Fibroblast of mammary gland (primary cell): ENCODE measurements at regions not wholly inside any gene's neighbourhood (a gene's known extent, or its start where the extent isn't known, plus 50 kb on each side); places are given as distances from the start of the nearest gene placed in this dataset.
"Not testable (repeated sequence)": the region's sequence is repeated elsewhere in the genome, so short reads cannot be mapped to it uniquely, and the experiment has no call there.

Source experiments
- DNase-seq: peaks from one replicate; pipeline ENCODE4 v3.0.0-alpha.2; 2010; ENCODE audit warnings: low read depth
- H3K4me3 ChIP-seq: 2 replicates; pipeline ENCODE4 v1.5.1; 2011; ENCODE audit warnings: low read depth, mild to moderate bottlenecking, low read length, moderate library complexity; ENCODE audit not compliant: control insufficient read depth
- CTCF ChIP-seq: conservative IDR thresholded peaks from 2 replicates; pipeline ENCODE4 v1.5.1; 2011; ENCODE audit warnings: low read depth, low read length, inconsistent platforms; ENCODE audit not compliant: control insufficient read depth, insufficient read depth

DNA sequence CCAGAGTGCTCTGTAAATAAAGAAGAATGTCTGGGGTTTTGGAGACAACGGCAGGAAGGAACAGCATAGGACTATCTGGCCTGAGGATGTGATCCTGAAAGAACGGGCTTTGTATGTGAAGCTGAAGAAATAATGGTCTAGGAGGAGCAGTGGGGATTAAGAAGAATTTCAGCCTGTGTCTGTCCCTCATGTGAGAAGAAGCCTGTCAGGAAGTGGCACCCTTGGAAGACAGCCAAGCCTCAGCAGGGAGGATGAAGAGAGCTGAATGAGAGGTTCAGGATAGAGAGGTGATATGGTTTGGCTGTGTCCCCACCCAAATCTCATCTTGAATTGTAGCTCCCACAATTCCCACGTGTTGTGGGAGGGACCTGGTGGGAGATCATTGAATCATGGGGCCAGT lies 56.9 kb upstream of the TCL1A start:
- TF ChIP-seq CTCF, result no peak
- H3K4me3 ChIP-seq, result no peak overlapping the region
- no peak for DNase-seq

DNA sequence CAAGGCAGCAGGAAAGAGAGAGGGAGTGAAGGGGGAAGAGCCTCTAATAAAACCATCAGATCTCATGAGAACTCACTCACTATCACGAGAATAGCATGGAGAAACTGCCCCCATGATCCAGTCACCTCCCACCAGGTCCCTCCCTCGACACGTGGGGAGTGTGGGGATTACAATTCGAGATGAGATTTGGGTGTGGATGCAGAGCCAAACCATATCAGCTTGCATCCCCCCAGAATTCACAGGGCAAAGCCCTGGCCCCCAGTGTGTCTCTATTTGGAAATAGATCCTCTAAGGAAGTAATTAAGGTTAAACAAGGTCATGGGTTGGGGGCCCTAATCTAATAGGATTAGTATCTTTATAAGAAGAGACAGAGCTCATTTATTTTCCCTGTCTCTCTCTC lies 56.1 kb upstream of the TCL1A start:
- no peak for DNase-seq
- no peak overlapping the region for H3K4me3 ChIP-seq
- no peak for TF ChIP-seq CTCF

GRCh38 chr14:95769431-95769830 lies 55.5 kb upstream of the TCL1A start:
- not testable (repeated sequence) for H3K4me3 ChIP-seq, DNase-seq

GRCh38 chr14:95765051-95765450 lies 51.1 kb upstream of the TCL1A start:
- DNase-seq, result no peak
- TF ChIP-seq CTCF, result no peak
- no peak overlapping the region for H3K4me3 ChIP-seq

- no peak for DNase-seq
- no peak for TF ChIP-seq CTCF
- H3K4me3 ChIP-seq, result no peak overlapping the region
These were observed 50.0 kb upstream of the TCL1A start for GRCh38 chr14:95763875-95764274.
